Chondrocyte (in vitro differentiated cells): ENCODE measurements at regions not wholly inside any gene's neighbourhood (a gene's known extent, or its start where the extent isn't known, plus 50 kb on each side); places are given as distances from the start of the nearest gene placed in this dataset.

Experiments used
- DNase-seq: peaks from one replicate; pipeline ENCODE4 v3.0.0; 2021; ENCODE audit warnings: mixed read lengths, low spot score
- H3K27ac Mint-ChIP-seq: one replicate; pipeline ENCODE4 v1.8.0; 2021; ENCODE audit warnings: mild to moderate bottlenecking, moderate library complexity, mixed read lengths; ENCODE audit not compliant: unreplicated experiment
- H3K27me3 Mint-ChIP-seq: 2 replicates; pipeline ENCODE4 v1.8.0; 2021; ENCODE audit warnings: low read depth, mixed read lengths
- H3K36me3 Mint-ChIP-seq: 2 replicates; pipeline ENCODE4 v1.8.0; 2021; ENCODE audit warnings: low read depth, mixed read lengths
- H3K4me1 Mint-ChIP-seq: 2 replicates; pipeline ENCODE4 v1.8.0; 2021; ENCODE audit warnings: low read depth, mild to moderate bottlenecking, mixed read lengths
- H3K4me3 Mint-ChIP-seq: one replicate; pipeline ENCODE4 v1.8.0; 2021; ENCODE audit warnings: mild to moderate bottlenecking, moderate library complexity, mixed read lengths; ENCODE audit not compliant: unreplicated experiment
- H3K9me3 Mint-ChIP-seq: 2 replicates; pipeline ENCODE4 v1.8.0; 2021; ENCODE audit warnings: low read depth, mixed read lengths
- TF ChIP-seq, protein P1 (sequence below): fragments of 200-600 bp; sonication (generic); IDR thresholded peaks from 2 replicates; pipeline ENCODE4 v1.5.0; 2021; ENCODE audit warnings: antibody characterized with exemption, mild to moderate bottlenecking, moderate library complexity

- H3K27ac Mint-ChIP-seq = no peak overlapping the region
- TF ChIP-seq, protein P1, sequence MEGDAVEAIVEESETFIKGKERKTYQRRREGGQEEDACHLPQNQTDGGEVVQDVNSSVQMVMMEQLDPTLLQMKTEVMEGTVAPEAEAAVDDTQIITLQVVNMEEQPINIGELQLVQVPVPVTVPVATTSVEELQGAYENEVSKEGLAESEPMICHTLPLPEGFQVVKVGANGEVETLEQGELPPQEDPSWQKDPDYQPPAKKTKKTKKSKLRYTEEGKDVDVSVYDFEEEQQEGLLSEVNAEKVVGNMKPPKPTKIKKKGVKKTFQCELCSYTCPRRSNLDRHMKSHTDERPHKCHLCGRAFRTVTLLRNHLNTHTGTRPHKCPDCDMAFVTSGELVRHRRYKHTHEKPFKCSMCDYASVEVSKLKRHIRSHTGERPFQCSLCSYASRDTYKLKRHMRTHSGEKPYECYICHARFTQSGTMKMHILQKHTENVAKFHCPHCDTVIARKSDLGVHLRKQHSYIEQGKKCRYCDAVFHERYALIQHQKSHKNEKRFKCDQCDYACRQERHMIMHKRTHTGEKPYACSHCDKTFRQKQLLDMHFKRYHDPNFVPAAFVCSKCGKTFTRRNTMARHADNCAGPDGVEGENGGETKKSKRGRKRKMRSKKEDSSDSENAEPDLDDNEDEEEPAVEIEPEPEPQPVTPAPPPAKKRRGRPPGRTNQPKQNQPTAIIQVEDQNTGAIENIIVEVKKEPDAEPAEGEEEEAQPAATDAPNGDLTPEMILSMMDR = no peak
- H3K4me1 Mint-ChIP-seq = no peaks in the 10 kb centered on the region
These were observed 518.0 kb downstream of the KCNT2 start for GRCh38 chr1:196090226-196090625.

DNA sequence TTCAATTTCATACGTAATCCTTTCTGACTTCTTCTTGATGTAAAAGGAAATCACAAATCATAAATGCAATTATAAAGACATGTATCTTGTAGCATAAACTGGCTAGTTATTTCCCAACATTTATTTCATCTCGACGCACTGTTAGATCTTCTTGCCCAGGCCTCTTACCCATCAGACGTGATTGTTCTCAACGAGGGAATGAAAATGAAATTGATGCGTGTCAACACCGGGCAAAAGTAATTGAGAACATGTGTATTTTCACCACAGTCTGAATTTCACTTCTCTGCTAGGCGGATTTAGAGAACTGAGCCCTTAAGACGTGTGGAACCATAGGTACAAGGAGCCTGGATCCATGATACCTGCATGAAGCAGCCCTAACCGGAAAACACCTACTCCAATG is 519.7 kb downstream of the KCNT2 start:
- H3K4me3 Mint-ChIP-seq = no peak overlapping the region
- H3K27ac Mint-ChIP-seq = no peak overlapping the region
- H3K9me3 Mint-ChIP-seq = peaks cover 3% of the 10 kb centered on the region
- H3K36me3 Mint-ChIP-seq = no peaks in the 10 kb centered on the region
- TF ChIP-seq, protein P1 = no peak
- no peak for DNase-seq
- no peaks in the 10 kb centered on the region for H3K27me3 Mint-ChIP-seq
- H3K4me1 Mint-ChIP-seq = no peaks in the 10 kb centered on the region

More at GRCh38 chr1:196090226-196090625, 518.0 kb downstream of the KCNT2 start:
- H3K27me3 Mint-ChIP-seq = no peaks in the 10 kb centered on the region
- no peak for DNase-seq
- peaks cover 3% of the 10 kb centered on the region for H3K9me3 Mint-ChIP-seq
- H3K4me3 Mint-ChIP-seq = no peak overlapping the region
- no peaks in the 10 kb centered on the region for H3K36me3 Mint-ChIP-seq

DNA sequence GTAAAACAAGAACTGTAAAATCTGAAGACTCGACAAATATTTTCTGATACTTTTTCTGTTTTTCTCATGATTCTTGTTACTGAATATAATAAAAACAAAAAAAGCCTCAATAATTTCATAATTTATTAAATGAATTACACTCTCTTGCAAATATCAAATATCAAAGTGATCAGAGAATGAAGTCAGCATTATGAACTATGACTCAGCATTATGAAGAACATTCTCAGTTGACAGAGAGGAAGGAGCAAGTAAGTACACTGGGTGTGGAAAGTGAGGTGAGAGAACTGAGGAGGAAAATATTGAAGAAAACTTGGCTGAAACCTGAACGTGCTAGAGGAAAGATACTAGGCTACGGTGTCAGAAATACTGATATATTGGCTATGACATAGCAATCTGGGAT is 529.5 kb downstream of the KCNT2 start:
- H3K36me3 Mint-ChIP-seq = no peaks in the 10 kb centered on the region
- no peak overlapping the region for H3K4me3 Mint-ChIP-seq
- DNase-seq = no peak
- TF ChIP-seq, protein P1 = no peak
- H3K27ac Mint-ChIP-seq = no peak overlapping the region
- H3K9me3 Mint-ChIP-seq = peaks cover 5% of the 10 kb centered on the region
- H3K4me1 Mint-ChIP-seq = peaks cover 6% of the 10 kb centered on the region
- no peaks in the 10 kb centered on the region for H3K27me3 Mint-ChIP-seq

- no peak for DNase-seq
- no peaks in the 10 kb centered on the region for H3K27me3 Mint-ChIP-seq
- H3K4me1 Mint-ChIP-seq = peaks cover 6% of the 10 kb centered on the region
- TF ChIP-seq, protein P1 = no peak
- H3K27ac Mint-ChIP-seq = no peak overlapping the region
- no peaks in the 10 kb centered on the region for H3K36me3 Mint-ChIP-seq
- no peak overlapping the region for H3K4me3 Mint-ChIP-seq
- no peaks in the 10 kb centered on the region for H3K9me3 Mint-ChIP-seq
These were observed 532.6 kb downstream of the KCNT2 start for GRCh38 chr1:196075621-196076020.

GRCh38 chr1:196074182-196074581 is 534.1 kb downstream of the KCNT2 start:
- no peaks in the 10 kb centered on the region for H3K9me3 Mint-ChIP-seq
- H3K36me3 Mint-ChIP-seq = no peaks in the 10 kb centered on the region
- no peak overlapping the region for H3K27ac Mint-ChIP-seq
- no peak overlapping the region for H3K4me3 Mint-ChIP-seq
- peaks cover 6% of the 10 kb centered on the region for H3K4me1 Mint-ChIP-seq
- H3K27me3 Mint-ChIP-seq = no peaks in the 10 kb centered on the region
- DNase-seq = no peak
- TF ChIP-seq, protein P1 = no peak
